ENCODE measurements at regions not wholly inside any gene's neighbourhood (a gene's known extent, or its start where the extent isn't known, plus 50 kb on each side); places are given as distances from the start of the nearest gene placed in this dataset.

- ATAC-seq (no peak), DNase-seq (ENCODE audit: low read depth, low spot score) (no peak)
- ChIA-PET RAD21 (ENCODE audit: low non-redundant PET in 1 of 2, low total read pairs in 2 of 2, uncharacterized antibody in 2 of 2, unreplicated experiment in 2 of 2) (no interaction called here), CTCF (no interaction called here), POLR2A (no interaction called here)
- Histone ChIP-seq H3K27me3 (ENCODE audit: insufficient read depth, low read length) (peaks cover 22% of the 10 kb centered on the region), H3K4me1 (ENCODE audit: control insufficient read depth in 1 of 2, insufficient read depth in 2 of 2, low read length in 2 of 2) (no peaks in the 10 kb centered on the region), H3K36me3 (ENCODE audit: control insufficient read depth in 1 of 2, insufficient read depth in 2 of 2, low read length in 2 of 2) (no peaks in the 10 kb centered on the region), H3K79me2 (ENCODE audit: insufficient read depth, low read length) (no peaks in the 10 kb centered on the region), H3K27ac (ENCODE audit: low read depth, low read length) (no peak overlapping the region), H3K9me2 (ENCODE audit: insufficient read depth) (no peaks in the 10 kb centered on the region), H3K9me3 (ENCODE audit: control insufficient read depth in 1 of 2, insufficient read depth in 1 of 2, low read depth in 1 of 2, low read length in 2 of 2) (no peaks in the 10 kb centered on the region), H4K20me1 (ENCODE audit: insufficient read depth) (no peaks in the 10 kb centered on the region), H3K9ac (ENCODE audit: low read length) (no peak overlapping the region), H3K4me3 (replicated peaks in 1 of 2; ENCODE audit: low read depth in 1 of 2, low read length in 2 of 2) (no peak overlapping the region), H3K4me2 (ENCODE audit: low read length) (no peak overlapping the region), H2AFZ (ENCODE audit: low read depth, low read length, poor library complexity, severe bottlenecking) (no peak overlapping the region)
- TF ChIP-seq, protein P1, sequence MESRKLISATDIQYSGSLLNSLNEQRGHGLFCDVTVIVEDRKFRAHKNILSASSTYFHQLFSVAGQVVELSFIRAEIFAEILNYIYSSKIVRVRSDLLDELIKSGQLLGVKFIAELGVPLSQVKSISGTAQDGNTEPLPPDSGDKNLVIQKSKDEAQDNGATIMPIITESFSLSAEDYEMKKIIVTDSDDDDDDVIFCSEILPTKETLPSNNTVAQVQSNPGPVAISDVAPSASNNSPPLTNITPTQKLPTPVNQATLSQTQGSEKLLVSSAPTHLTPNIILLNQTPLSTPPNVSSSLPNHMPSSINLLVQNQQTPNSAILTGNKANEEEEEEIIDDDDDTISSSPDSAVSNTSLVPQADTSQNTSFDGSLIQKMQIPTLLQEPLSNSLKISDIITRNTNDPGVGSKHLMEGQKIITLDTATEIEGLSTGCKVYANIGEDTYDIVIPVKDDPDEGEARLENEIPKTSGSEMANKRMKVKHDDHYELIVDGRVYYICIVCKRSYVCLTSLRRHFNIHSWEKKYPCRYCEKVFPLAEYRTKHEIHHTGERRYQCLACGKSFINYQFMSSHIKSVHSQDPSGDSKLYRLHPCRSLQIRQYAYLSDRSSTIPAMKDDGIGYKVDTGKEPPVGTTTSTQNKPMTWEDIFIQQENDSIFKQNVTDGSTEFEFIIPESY (IDR thresholded peaks at IDR 0.05; ENCODE audit: extremely low read depth, insufficient replicate concordance, low read length), result no peak
- no peak for TF ChIP-seq TCF7L2 (IDR thresholded peaks at IDR 0.05; ENCODE audit: borderline replicate concordance, extremely low read depth, insufficient read depth, insufficient read length)
- TF ChIP-seq RAD21 (IDR thresholded peaks at IDR 0.05; ENCODE audit: low read depth), result no peak
- TF ChIP-seq SRF (IDR thresholded peaks at IDR 0.05; ENCODE audit: low read depth), result no peak
- no peak for TF ChIP-seq ZFX (IDR thresholded peaks at IDR 0.05)
- TF ChIP-seq YY1 (IDR thresholded peaks at IDR 0.05; ENCODE audit: extremely low read depth, insufficient replicate concordance, low read depth, low read length), result no peak
- TF ChIP-seq EZH2phosphoT487 (IDR thresholded peaks at IDR 0.05; ENCODE audit: borderline replicate concordance), result no peak
- TF ChIP-seq, protein P2, sequence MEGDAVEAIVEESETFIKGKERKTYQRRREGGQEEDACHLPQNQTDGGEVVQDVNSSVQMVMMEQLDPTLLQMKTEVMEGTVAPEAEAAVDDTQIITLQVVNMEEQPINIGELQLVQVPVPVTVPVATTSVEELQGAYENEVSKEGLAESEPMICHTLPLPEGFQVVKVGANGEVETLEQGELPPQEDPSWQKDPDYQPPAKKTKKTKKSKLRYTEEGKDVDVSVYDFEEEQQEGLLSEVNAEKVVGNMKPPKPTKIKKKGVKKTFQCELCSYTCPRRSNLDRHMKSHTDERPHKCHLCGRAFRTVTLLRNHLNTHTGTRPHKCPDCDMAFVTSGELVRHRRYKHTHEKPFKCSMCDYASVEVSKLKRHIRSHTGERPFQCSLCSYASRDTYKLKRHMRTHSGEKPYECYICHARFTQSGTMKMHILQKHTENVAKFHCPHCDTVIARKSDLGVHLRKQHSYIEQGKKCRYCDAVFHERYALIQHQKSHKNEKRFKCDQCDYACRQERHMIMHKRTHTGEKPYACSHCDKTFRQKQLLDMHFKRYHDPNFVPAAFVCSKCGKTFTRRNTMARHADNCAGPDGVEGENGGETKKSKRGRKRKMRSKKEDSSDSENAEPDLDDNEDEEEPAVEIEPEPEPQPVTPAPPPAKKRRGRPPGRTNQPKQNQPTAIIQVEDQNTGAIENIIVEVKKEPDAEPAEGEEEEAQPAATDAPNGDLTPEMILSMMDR (IDR thresholded peaks at IDR 0.05 in 2 of 3, conservative IDR thresholded peaks at IDR 0.05 in 1 of 3; ENCODE audit: borderline replicate concordance in 1 of 3, insufficient read depth in 1 of 3, low read depth in 2 of 3, low read length in 2 of 3), result no peak
- TF ChIP-seq POLR2A (IDR thresholded peaks at IDR 0.05; ENCODE audit: borderline replicate concordance, extremely low read depth, insufficient read depth, insufficient read length), result no peak
- no peak for TF ChIP-seq SP1 (IDR thresholded peaks at IDR 0.05; ENCODE audit: low read depth)
- no peak for TF ChIP-seq FOSL1 (IDR thresholded peaks at IDR 0.05; ENCODE audit: low read depth)
- no peak for TF ChIP-seq ELF1 (IDR thresholded peaks at IDR 0.05; ENCODE audit: borderline replicate concordance, low read depth)
- no TSS peak for BruUV-seq (replicated peaks)
- intact Hi-C loops (cut with micrococcal nuclease), result no loop called here
These were observed 367.7 kb downstream of the GADD45G start for GRCh38 chr9:89972535-89972934.
